Hepatocyte (in vitro differentiated cells): ENCODE measurements at regions not wholly inside any gene's neighbourhood (a gene's known extent, or its start where the extent isn't known, plus 50 kb on each side); places are given as distances from the start of the nearest gene placed in this dataset.

Experiments used
- CTCF ChIP-seq: fragments of 200-600 bp; sonication (generic); IDR thresholded peaks from 2 replicates; pipeline ENCODE4 v1.5.1; 2016; ENCODE audit warnings: antibody characterized with exemption, mild to moderate bottlenecking; ENCODE audit not compliant: poor library complexity
- EZH2 ChIP-seq: fragments of 200-600 bp; sonication (generic); IDR thresholded peaks from 2 replicates; pipeline ENCODE4 v1.6.1; 2016; ENCODE audit warnings: antibody characterized with exemption, mild to moderate bottlenecking, borderline replicate concordance

- TF ChIP-seq CTCF (no peak), EZH2 (no peak)
Observed at GRCh38 chr14:35993684-35993960, 167.5 kb downstream of the BRMS1L start.
